GM19397 (cell line): ENCODE measurements at regions not wholly inside any gene's neighbourhood (a gene's known extent, or its start where the extent isn't known, plus 50 kb on each side); places are given as distances from the start of the nearest gene placed in this dataset.

Experiments used
- ATAC-seq: cut with Tn5 transposase; IDR thresholded peaks from one replicate; pipeline ENCODE4 v1.9.1; 2021; ENCODE audit warnings: mild to moderate bottlenecking, moderate library complexity; ENCODE audit not compliant: unreplicated experiment

- no peak for ATAC-seq
These were observed 1072.3 kb downstream of the RAPGEF2 start for GRCh38 chr4:160175064-160175643.

GRCh38 chr4:160180211-160180610 lies 1077.3 kb downstream of the RAPGEF2 start:
- ATAC-seq: no peak

- ATAC-seq: no peak
These were observed 1079.8 kb downstream of the RAPGEF2 start for GRCh38 chr4:160182727-160183126.

- ATAC-seq: no peak
These were observed 1082.0 kb downstream of the RAPGEF2 start for GRCh38 chr4:160184884-160185283.

GRCh38 chr4:160193787-160194186 lies 1090.9 kb downstream of the RAPGEF2 start:
- no peak for ATAC-seq

GRCh38 chr4:160194716-160195115 lies 1091.8 kb downstream of the RAPGEF2 start:
- no peak for ATAC-seq

- no peak for ATAC-seq
These were observed 1099.9 kb downstream of the RAPGEF2 start for GRCh38 chr4:160202802-160203201.

GRCh38 chr4:160212078-160212477 lies 1109.2 kb downstream of the RAPGEF2 start:
- ATAC-seq: no peak

- ATAC-seq: no peak
These were observed 1110.5 kb downstream of the RAPGEF2 start for GRCh38 chr4:160213366-160213765.

- ATAC-seq: no peak
These were observed 1114.5 kb downstream of the RAPGEF2 start for GRCh38 chr4:160217352-160217751.

GRCh38 chr4:160224049-160224448 lies 1121.2 kb downstream of the RAPGEF2 start:
- ATAC-seq: no peak

- ATAC-seq: no peak
These were observed 1130.3 kb downstream of the RAPGEF2 start for GRCh38 chr4:160233141-160233540.

- ATAC-seq: no peak
These were observed 1132.4 kb downstream of the RAPGEF2 start for GRCh38 chr4:160235285-160235684.

- no peak for ATAC-seq
These were observed 1132.9 kb downstream of the RAPGEF2 start for GRCh38 chr4:160235771-160236170.

GRCh38 chr4:160238790-160239189 lies 1135.9 kb downstream of the RAPGEF2 start:
- no peak for ATAC-seq

- no peak for ATAC-seq
These were observed 1144.3 kb downstream of the RAPGEF2 start for GRCh38 chr4:160247091-160247656.

- no peak for ATAC-seq
These were observed 1148.8 kb downstream of the RAPGEF2 start for GRCh38 chr4:160251522-160252170.

GRCh38 chr4:160257318-160257717 lies 1154.4 kb downstream of the RAPGEF2 start:
- ATAC-seq: no peak

- no peak for ATAC-seq
These were observed 1162.1 kb downstream of the RAPGEF2 start for GRCh38 chr4:160265014-160265413.

GRCh38 chr4:160265836-160266235 lies 1163.0 kb downstream of the RAPGEF2 start:
- ATAC-seq: no peak

- ATAC-seq: no peak
These were observed 1174.0 kb downstream of the RAPGEF2 start for GRCh38 chr4:160276785-160277325.

- no peak for ATAC-seq
These were observed 1180.2 kb downstream of the RAPGEF2 start for GRCh38 chr4:160283081-160283480.
